ENCODE measurements at regions not wholly inside any gene's neighbourhood (a gene's known extent, or its start where the extent isn't known, plus 50 kb on each side); places are given as distances from the start of the nearest gene placed in this dataset.

GRCh38 chr7:41306486-41306885 is 396.4 kb downstream of the INHBA start:
- Histone ChIP-seq H3K9ac (no peak overlapping the region), H3K4me1 (no peaks in the 10 kb centered on the region), H3K27ac (no peak overlapping the region), H3K9me3 (ENCODE audit: low read depth) (no peaks in the 10 kb centered on the region), H3K79me2 (ENCODE audit: low read depth) (no peaks in the 10 kb centered on the region), H2AFZ (replicated peaks) (no peak overlapping the region), H4K20me1 (ENCODE audit: low read depth) (no peaks in the 10 kb centered on the region), H3K27me3 (no peaks in the 10 kb centered on the region), H3K4me2 (no peak overlapping the region), H3K36me3 (no peaks in the 10 kb centered on the region), H3F3A (ENCODE audit: low read depth) (no peaks in the 10 kb centered on the region), H3K4me3 (no peak overlapping the region)
- Mint-ChIP-seq H3K36me3 (no peaks in the 10 kb centered on the region), H3K27me3 (ENCODE audit: insufficient read depth, low read depth) (no peaks in the 10 kb centered on the region), H3K4me1 (no peaks in the 10 kb centered on the region), H3K9me3 (no peaks in the 10 kb centered on the region), H3K27ac (no peak overlapping the region), H3K4me3 (no peak overlapping the region)
- no peak for DNase-seq (ENCODE audit: low spot score)
- TF ChIP-seq CTCF (IDR thresholded peaks at IDR 0.05) = no peak
- no peak for TF ChIP-seq EZH2phosphoT487 (IDR thresholded peaks at IDR 0.05)
- no peak for TF ChIP-seq EZH2 (IDR thresholded peaks at IDR 0.05)

GRCh38 chr7:41305001-41305400 is 397.9 kb downstream of the INHBA start:
- Mint-ChIP-seq H3K27me3 (ENCODE audit: insufficient read depth, low read depth) (no peaks in the 10 kb centered on the region), H3K9me3 (no peaks in the 10 kb centered on the region), H3K36me3 (no peaks in the 10 kb centered on the region), H3K4me3 (no peak overlapping the region), H3K4me1 (no peaks in the 10 kb centered on the region), H3K27ac (no peak overlapping the region)
- H3F3A ChIP-seq (ENCODE audit: low read depth) = no peaks in the 10 kb centered on the region
- DNase-seq (ENCODE audit: low spot score) = no peak
- no peaks in the 10 kb centered on the region for H3K4me1 ChIP-seq
- no peaks in the 10 kb centered on the region for H3K27me3 ChIP-seq
- TF ChIP-seq EZH2phosphoT487 (IDR thresholded peaks at IDR 0.05) (no peak), CTCF (IDR thresholded peaks at IDR 0.05) (no peak), EZH2 (IDR thresholded peaks at IDR 0.05) (no peak)
- no peak overlapping the region for H2AFZ ChIP-seq (replicated peaks)
- H3K27ac ChIP-seq = no peak overlapping the region
- no peaks in the 10 kb centered on the region for H3K79me2 ChIP-seq (ENCODE audit: low read depth)
- H3K9me3 ChIP-seq (ENCODE audit: low read depth) = no peaks in the 10 kb centered on the region
- H3K4me3 ChIP-seq = no peak overlapping the region
- no peaks in the 10 kb centered on the region for H3K36me3 ChIP-seq
- no peak overlapping the region for H3K4me2 ChIP-seq
- no peaks in the 10 kb centered on the region for H4K20me1 ChIP-seq (ENCODE audit: low read depth)
- no peak overlapping the region for H3K9ac ChIP-seq

GRCh38 chr7:41303709-41304108 is 399.2 kb downstream of the INHBA start:
- Histone ChIP-seq H3K9me3 (ENCODE audit: low read depth) (no peaks in the 10 kb centered on the region), H4K20me1 (ENCODE audit: low read depth) (no peaks in the 10 kb centered on the region), H3F3A (ENCODE audit: low read depth) (no peaks in the 10 kb centered on the region), H3K9ac (no peak overlapping the region), H3K27me3 (no peaks in the 10 kb centered on the region), H3K36me3 (no peaks in the 10 kb centered on the region), H3K27ac (no peak overlapping the region), H3K4me2 (no peak overlapping the region), H3K4me1 (no peaks in the 10 kb centered on the region), H3K79me2 (ENCODE audit: low read depth) (no peaks in the 10 kb centered on the region), H3K4me3 (no peak overlapping the region), H2AFZ (replicated peaks) (no peak overlapping the region)
- no peak overlapping the region for H3K4me3 Mint-ChIP-seq
- H3K27ac Mint-ChIP-seq = no peak overlapping the region
- DNase-seq (ENCODE audit: low spot score) = no peak
- no peaks in the 10 kb centered on the region for H3K27me3 Mint-ChIP-seq (ENCODE audit: insufficient read depth, low read depth)
- no peaks in the 10 kb centered on the region for H3K9me3 Mint-ChIP-seq
- H3K4me1 Mint-ChIP-seq = no peaks in the 10 kb centered on the region
- TF ChIP-seq EZH2 (IDR thresholded peaks at IDR 0.05) (no peak), CTCF (IDR thresholded peaks at IDR 0.05) (no peak), EZH2phosphoT487 (IDR thresholded peaks at IDR 0.05) (no peak)
- H3K36me3 Mint-ChIP-seq = no peaks in the 10 kb centered on the region

- H3K9me3 ChIP-seq (ENCODE audit: low read depth) = no peaks in the 10 kb centered on the region
- H3K4me3 Mint-ChIP-seq = no peak overlapping the region
- H3K27ac Mint-ChIP-seq = no peak overlapping the region
- no peaks in the 10 kb centered on the region for H3K27me3 Mint-ChIP-seq (ENCODE audit: insufficient read depth, low read depth)
- no peaks in the 10 kb centered on the region for H4K20me1 ChIP-seq (ENCODE audit: low read depth)
- no peaks in the 10 kb centered on the region for H3K4me1 Mint-ChIP-seq
- no peaks in the 10 kb centered on the region for H3F3A ChIP-seq (ENCODE audit: low read depth)
- no peaks in the 10 kb centered on the region for H3K36me3 ChIP-seq
- H3K4me1 ChIP-seq = no peaks in the 10 kb centered on the region
- no peak overlapping the region for H3K4me2 ChIP-seq
- no peak overlapping the region for H3K4me3 ChIP-seq
- TF ChIP-seq EZH2phosphoT487 (IDR thresholded peaks at IDR 0.05) (no peak), EZH2 (IDR thresholded peaks at IDR 0.05) (no peak), CTCF (IDR thresholded peaks at IDR 0.05) (no peak)
- no peaks in the 10 kb centered on the region for H3K36me3 Mint-ChIP-seq
- no peak for DNase-seq (ENCODE audit: low spot score)
- no peak overlapping the region for H3K9ac ChIP-seq
- no peak overlapping the region for H2AFZ ChIP-seq (replicated peaks)
- H3K9me3 Mint-ChIP-seq = no peaks in the 10 kb centered on the region
- no peaks in the 10 kb centered on the region for H3K27me3 ChIP-seq
- H3K79me2 ChIP-seq (ENCODE audit: low read depth) = no peaks in the 10 kb centered on the region
- no peak overlapping the region for H3K27ac ChIP-seq
These were observed 404.5 kb downstream of the INHBA start for GRCh38 chr7:41298409-41298808.

All from neural progenitor cell (in vitro differentiated cells).